ENCODE measurements at regions not wholly inside any gene's neighbourhood (a gene's known extent, or its start where the extent isn't known, plus 50 kb on each side); places are given as distances from the start of the nearest gene placed in this dataset.

DNA sequence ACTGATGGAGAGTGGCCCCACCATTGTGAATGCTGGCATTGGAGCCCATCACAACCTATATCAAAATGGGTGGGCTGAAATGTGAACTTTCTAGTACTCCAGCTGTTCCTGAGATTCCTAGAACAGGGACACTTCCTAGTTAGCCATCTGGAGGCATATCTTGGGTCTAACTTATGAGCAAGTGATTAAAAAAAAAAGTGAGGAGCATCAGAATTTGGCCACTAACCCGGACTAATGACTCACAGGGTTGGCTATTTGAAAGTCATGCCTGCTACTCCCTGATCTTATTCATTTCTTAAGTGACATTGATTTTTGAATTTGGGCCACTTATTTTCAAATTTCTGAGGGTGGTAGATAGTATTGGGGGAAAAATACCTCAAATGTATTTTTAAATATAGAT, 216.6 kb downstream of the HRH4 start:
- Histone ChIP-seq H2BK12ac (ENCODE audit: low read depth, low read length) (no peak overlapping the region), H3K4me2 (ENCODE audit: insufficient read depth in 1 of 2, low read depth in 2 of 2, low read length in 2 of 2) (no peak overlapping the region), H4K8ac (ENCODE audit: extremely low read depth, insufficient read depth, low read length) (no peak overlapping the region), H2BK15ac (ENCODE audit: low read length) (no peak overlapping the region), H3K56ac (replicated peaks; ENCODE audit: insufficient read length, low read depth, low read length) (no peak overlapping the region), H3K9me3 (ENCODE audit: insufficient read depth in 2 of 2, low read depth in 1 of 2, low read length in 1 of 2) (no peaks in the 10 kb centered on the region), H2BK20ac (ENCODE audit: low read length) (no peak overlapping the region), H3K4ac (replicated peaks; ENCODE audit: insufficient read length, low read depth, low read length) (no peak overlapping the region), H3K36me3 (ENCODE audit: control insufficient read depth in 2 of 4, insufficient read depth in 4 of 4, low read length in 3 of 4) (no peaks in the 10 kb centered on the region), H2BK120ac (replicated peaks; ENCODE audit: low read depth, low read length) (no peak overlapping the region), H3K27ac (ENCODE audit: low read depth, low read length) (no peak overlapping the region), H4K20me1 (replicated peaks in 1 of 2; ENCODE audit: control insufficient read depth in 1 of 2, insufficient read depth in 2 of 2, low read length in 2 of 2) (no peaks in the 10 kb centered on the region), H3K23ac (ENCODE audit: insufficient read length) (no peak overlapping the region), H3K9ac (replicated peaks in 1 of 4; ENCODE audit: extremely low read depth in 1 of 4, low read depth in 3 of 4, low read length in 3 of 4) (no peak overlapping the region), H3K27me3 (replicated peaks in 1 of 4; ENCODE audit: control insufficient read depth in 3 of 4, extremely low read depth in 1 of 4, insufficient read depth in 3 of 4, low read length in 3 of 4) (peaks cover 0 to 1% (median 0%) of the 10 kb centered on the region in 4 experiments; a peak in 2 of 7 replicates), H3K14ac (ENCODE audit: insufficient read length) (no peak overlapping the region), H2AFZ (ENCODE audit: low read length) (no peak overlapping the region), H2BK5ac (ENCODE audit: low read depth, low read length) (no peak overlapping the region), H4K91ac (replicated peaks; ENCODE audit: insufficient read length, low read length) (no peak overlapping the region), H4K5ac (ENCODE audit: insufficient read length, low read depth, low read length) (no peak overlapping the region), H3K79me2 (ENCODE audit: control insufficient read depth in 1 of 2, insufficient read depth in 2 of 2, low read length in 2 of 2) (no peaks in the 10 kb centered on the region), H3K4me3 (ENCODE audit: extremely low read depth in 1 of 4, insufficient read depth in 2 of 4, low read depth in 3 of 4, low read length in 4 of 4) (no peak overlapping the region), H3K4me1 (replicated peaks in 1 of 4; ENCODE audit: control insufficient read depth in 3 of 4, insufficient read depth in 4 of 4, low read length in 3 of 4) (no peaks in the 10 kb centered on the region), H3K23me2 (ENCODE audit: low read depth, low read length) (no peaks in the 10 kb centered on the region), H3K18ac (ENCODE audit: extremely low read depth, low read length) (no peak overlapping the region), H3K79me1 (ENCODE audit: low read depth, low read length) (no peaks in the 10 kb centered on the region), H2AK5ac (ENCODE audit: low read depth, low read length) (no peak overlapping the region)
- FAIRE-seq (no peak), DNase-seq (ENCODE audit: low read depth in 1 of 2, low spot score in 2 of 2) (no peak)
- POLR2A ChIA-PET (ENCODE audit: partially characterized antibody) = no interaction called here
- CTCF ChIA-PET (ENCODE audit: partially characterized antibody) = interaction anchor here (0.7 to 1.3 kb wide), 3 partner anchors 50 to 491 kb away, joined by 3 to 4 read pairs (median 3); no protein-coding TSS in a partner anchor
- WGBS, 2 experiments (ENCODE audit: extremely low coverage in 1 of 2, insufficient coverage in 1 of 2, insufficient read length in 1 of 2, insufficient replicate concordance in 2 of 2, low coverage in 1 of 2, low lambda C conversion rate in 2 of 2, missing lambda C conversion rate in 1 of 2) = 86% methylated on average over 1 of the region's 1 CpG; no CpG with 5 or more reads in 1 of the 2 experiments
- TF ChIP-seq, protein P1, sequence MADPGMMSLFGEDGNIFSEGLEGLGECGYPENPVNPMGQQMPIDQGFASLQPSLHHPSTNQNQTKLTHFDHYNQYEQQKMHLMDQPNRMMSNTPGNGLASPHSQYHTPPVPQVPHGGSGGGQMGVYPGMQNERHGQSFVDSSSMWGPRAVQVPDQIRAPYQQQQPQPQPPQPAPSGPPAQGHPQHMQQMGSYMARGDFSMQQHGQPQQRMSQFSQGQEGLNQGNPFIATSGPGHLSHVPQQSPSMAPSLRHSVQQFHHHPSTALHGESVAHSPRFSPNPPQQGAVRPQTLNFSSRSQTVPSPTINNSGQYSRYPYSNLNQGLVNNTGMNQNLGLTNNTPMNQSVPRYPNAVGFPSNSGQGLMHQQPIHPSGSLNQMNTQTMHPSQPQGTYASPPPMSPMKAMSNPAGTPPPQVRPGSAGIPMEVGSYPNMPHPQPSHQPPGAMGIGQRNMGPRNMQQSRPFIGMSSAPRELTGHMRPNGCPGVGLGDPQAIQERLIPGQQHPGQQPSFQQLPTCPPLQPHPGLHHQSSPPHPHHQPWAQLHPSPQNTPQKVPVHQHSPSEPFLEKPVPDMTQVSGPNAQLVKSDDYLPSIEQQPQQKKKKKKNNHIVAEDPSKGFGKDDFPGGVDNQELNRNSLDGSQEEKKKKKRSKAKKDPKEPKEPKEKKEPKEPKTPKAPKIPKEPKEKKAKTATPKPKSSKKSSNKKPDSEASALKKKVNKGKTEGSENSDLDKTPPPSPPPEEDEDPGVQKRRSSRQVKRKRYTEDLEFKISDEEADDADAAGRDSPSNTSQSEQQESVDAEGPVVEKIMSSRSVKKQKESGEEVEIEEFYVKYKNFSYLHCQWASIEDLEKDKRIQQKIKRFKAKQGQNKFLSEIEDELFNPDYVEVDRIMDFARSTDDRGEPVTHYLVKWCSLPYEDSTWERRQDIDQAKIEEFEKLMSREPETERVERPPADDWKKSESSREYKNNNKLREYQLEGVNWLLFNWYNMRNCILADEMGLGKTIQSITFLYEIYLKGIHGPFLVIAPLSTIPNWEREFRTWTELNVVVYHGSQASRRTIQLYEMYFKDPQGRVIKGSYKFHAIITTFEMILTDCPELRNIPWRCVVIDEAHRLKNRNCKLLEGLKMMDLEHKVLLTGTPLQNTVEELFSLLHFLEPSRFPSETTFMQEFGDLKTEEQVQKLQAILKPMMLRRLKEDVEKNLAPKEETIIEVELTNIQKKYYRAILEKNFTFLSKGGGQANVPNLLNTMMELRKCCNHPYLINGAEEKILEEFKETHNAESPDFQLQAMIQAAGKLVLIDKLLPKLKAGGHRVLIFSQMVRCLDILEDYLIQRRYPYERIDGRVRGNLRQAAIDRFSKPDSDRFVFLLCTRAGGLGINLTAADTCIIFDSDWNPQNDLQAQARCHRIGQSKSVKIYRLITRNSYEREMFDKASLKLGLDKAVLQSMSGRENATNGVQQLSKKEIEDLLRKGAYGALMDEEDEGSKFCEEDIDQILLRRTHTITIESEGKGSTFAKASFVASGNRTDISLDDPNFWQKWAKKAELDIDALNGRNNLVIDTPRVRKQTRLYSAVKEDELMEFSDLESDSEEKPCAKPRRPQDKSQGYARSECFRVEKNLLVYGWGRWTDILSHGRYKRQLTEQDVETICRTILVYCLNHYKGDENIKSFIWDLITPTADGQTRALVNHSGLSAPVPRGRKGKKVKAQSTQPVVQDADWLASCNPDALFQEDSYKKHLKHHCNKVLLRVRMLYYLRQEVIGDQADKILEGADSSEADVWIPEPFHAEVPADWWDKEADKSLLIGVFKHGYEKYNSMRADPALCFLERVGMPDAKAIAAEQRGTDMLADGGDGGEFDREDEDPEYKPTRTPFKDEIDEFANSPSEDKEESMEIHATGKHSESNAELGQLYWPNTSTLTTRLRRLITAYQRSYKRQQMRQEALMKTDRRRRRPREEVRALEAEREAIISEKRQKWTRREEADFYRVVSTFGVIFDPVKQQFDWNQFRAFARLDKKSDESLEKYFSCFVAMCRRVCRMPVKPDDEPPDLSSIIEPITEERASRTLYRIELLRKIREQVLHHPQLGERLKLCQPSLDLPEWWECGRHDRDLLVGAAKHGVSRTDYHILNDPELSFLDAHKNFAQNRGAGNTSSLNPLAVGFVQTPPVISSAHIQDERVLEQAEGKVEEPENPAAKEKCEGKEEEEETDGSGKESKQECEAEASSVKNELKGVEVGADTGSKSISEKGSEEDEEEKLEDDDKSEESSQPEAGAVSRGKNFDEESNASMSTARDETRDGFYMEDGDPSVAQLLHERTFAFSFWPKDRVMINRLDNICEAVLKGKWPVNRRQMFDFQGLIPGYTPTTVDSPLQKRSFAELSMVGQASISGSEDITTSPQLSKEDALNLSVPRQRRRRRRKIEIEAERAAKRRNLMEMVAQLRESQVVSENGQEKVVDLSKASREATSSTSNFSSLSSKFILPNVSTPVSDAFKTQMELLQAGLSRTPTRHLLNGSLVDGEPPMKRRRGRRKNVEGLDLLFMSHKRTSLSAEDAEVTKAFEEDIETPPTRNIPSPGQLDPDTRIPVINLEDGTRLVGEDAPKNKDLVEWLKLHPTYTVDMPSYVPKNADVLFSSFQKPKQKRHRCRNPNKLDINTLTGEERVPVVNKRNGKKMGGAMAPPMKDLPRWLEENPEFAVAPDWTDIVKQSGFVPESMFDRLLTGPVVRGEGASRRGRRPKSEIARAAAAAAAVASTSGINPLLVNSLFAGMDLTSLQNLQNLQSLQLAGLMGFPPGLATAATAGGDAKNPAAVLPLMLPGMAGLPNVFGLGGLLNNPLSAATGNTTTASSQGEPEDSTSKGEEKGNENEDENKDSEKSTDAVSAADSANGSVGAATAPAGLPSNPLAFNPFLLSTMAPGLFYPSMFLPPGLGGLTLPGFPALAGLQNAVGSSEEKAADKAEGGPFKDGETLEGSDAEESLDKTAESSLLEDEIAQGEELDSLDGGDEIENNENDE (IDR thresholded peaks at IDR 0.05; ENCODE audit: insufficient replicate concordance, low read length) = no peak
